ENCODE measurements at regions not wholly inside any gene's neighbourhood (a gene's known extent, or its start where the extent isn't known, plus 50 kb on each side); places are given as distances from the start of the nearest gene placed in this dataset.
"Not testable (repeated sequence)": the region's sequence is repeated elsewhere in the genome, so short reads cannot be mapped to it uniquely, and the experiment has no call there.

- DNase-seq: not testable (repeated sequence)
These were observed 121.6 kb downstream of the ZNF22 start for GRCh38 chr10:45122180-45122860.

- no peak for DNase-seq
These were observed 134.9 kb downstream of the ZNF22 start for GRCh38 chr10:45135443-45136198.

- no peak for DNase-seq
These were observed 135.5 kb downstream of the ZNF22 start for GRCh38 chr10:45136256-45136655.

- no peak for DNase-seq
These were observed 143.8 kb downstream of the ZNF22 start for GRCh38 chr10:45144326-45145070.

- not testable (repeated sequence) for DNase-seq
These were observed 144.4 kb downstream of the ZNF22 start for GRCh38 chr10:45145143-45145542.

GRCh38 chr10:45147000-45147399, 146.3 kb downstream of the ZNF22 start:
- no peak for DNase-seq

GRCh38 chr10:45150997-45151396, 150.3 kb downstream of the ZNF22 start:
- DNase-seq: no peak

GRCh38 chr10:45151467-45152214, 150.9 kb downstream of the ZNF22 start:
- DNase-seq: no peak

GRCh38 chr10:45152726-45153125, 152.0 kb downstream of the ZNF22 start:
- no peak for DNase-seq

GRCh38 chr10:45154502-45154901, 153.8 kb downstream of the ZNF22 start:
- DNase-seq: no peak

- DNase-seq: no peak
These were observed 155.1 kb downstream of the ZNF22 start for GRCh38 chr10:45155784-45156183.

- no peak for DNase-seq
These were observed 155.1 kb downstream of the OR13A1 start for GRCh38 chr10:45160271-45160670.

- DNase-seq: no peak
These were observed 152.0 kb downstream of the OR13A1 start for GRCh38 chr10:45163315-45163975.

- DNase-seq: not testable (repeated sequence)
These were observed 139.8 kb downstream of the OR13A1 start for GRCh38 chr10:45175520-45176118.

GRCh38 chr10:45179691-45180090, 135.7 kb downstream of the OR13A1 start:
- no peak for DNase-seq

- DNase-seq: no peak
These were observed 134.9 kb downstream of the OR13A1 start for GRCh38 chr10:45180507-45180906.

GRCh38 chr10:45180946-45181875, 134.2 kb downstream of the OR13A1 start:
- DNase-seq: no peak

GRCh38 chr10:45183174-45183573, 132.2 kb downstream of the OR13A1 start:
- DNase-seq: no peak

- DNase-seq: no peak
These were observed 117.5 kb downstream of the OR13A1 start for GRCh38 chr10:45197816-45198485.
